ENCODE measurements at regions not wholly inside any gene's neighbourhood (a gene's known extent, or its start where the extent isn't known, plus 50 kb on each side); places are given as distances from the start of the nearest gene placed in this dataset.

GRCh38 chr3:56997041-56997440 is 63.4 kb upstream of the SPATA12 start:
- H3K9me2 ChIP-seq (replicated peaks; ENCODE audit: insufficient read depth, low read length), result no peaks in the 10 kb centered on the region
- no peak overlapping the region for H3K4me3 ChIP-seq (ENCODE audit: insufficient read depth, low read length, poor library complexity, severe bottlenecking)
- H3K9ac ChIP-seq (ENCODE audit: low read length), result no peak overlapping the region
- no peaks in the 10 kb centered on the region for H4K20me1 ChIP-seq (ENCODE audit: low read depth, low read length)
- H3K36me3 ChIP-seq (ENCODE audit: low read length), result no peaks in the 10 kb centered on the region
- no peak overlapping the region for H3K27ac ChIP-seq (ENCODE audit: low read depth, low read length)
- TF ChIP-seq EZH2phosphoT487 (conservative IDR thresholded peaks at IDR 0.05; ENCODE audit: low read length), result no peak
- TF ChIP-seq, protein P1, sequence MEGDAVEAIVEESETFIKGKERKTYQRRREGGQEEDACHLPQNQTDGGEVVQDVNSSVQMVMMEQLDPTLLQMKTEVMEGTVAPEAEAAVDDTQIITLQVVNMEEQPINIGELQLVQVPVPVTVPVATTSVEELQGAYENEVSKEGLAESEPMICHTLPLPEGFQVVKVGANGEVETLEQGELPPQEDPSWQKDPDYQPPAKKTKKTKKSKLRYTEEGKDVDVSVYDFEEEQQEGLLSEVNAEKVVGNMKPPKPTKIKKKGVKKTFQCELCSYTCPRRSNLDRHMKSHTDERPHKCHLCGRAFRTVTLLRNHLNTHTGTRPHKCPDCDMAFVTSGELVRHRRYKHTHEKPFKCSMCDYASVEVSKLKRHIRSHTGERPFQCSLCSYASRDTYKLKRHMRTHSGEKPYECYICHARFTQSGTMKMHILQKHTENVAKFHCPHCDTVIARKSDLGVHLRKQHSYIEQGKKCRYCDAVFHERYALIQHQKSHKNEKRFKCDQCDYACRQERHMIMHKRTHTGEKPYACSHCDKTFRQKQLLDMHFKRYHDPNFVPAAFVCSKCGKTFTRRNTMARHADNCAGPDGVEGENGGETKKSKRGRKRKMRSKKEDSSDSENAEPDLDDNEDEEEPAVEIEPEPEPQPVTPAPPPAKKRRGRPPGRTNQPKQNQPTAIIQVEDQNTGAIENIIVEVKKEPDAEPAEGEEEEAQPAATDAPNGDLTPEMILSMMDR (IDR thresholded peaks at IDR 0.05; ENCODE audit: insufficient read depth, low read length, poor library complexity, severe bottlenecking), result no peak
- no peak overlapping the region for H3K4me2 ChIP-seq (ENCODE audit: low read depth, low read length, poor library complexity, severe bottlenecking)
- no peak overlapping the region for H2AFZ ChIP-seq (ENCODE audit: low read depth, low read length, severe bottlenecking)
- no peaks in the 10 kb centered on the region for H3K79me2 ChIP-seq (ENCODE audit: insufficient read depth, low read length)
- no peaks in the 10 kb centered on the region for H3F3A ChIP-seq (ENCODE audit: insufficient read depth)
- no peaks in the 10 kb centered on the region for H3K9me3 ChIP-seq (ENCODE audit: insufficient read depth, low read length)
- H3K27me3 ChIP-seq (ENCODE audit: low read length), result no peaks in the 10 kb centered on the region

- H3K4me2 ChIP-seq (ENCODE audit: low read depth, low read length, poor library complexity, severe bottlenecking), result no peak overlapping the region
- H3K9me2 ChIP-seq (replicated peaks; ENCODE audit: insufficient read depth, low read length), result no peaks in the 10 kb centered on the region
- no peaks in the 10 kb centered on the region for H3K36me3 ChIP-seq (ENCODE audit: low read length)
- no peaks in the 10 kb centered on the region for H3K27me3 ChIP-seq (ENCODE audit: low read length)
- no peak overlapping the region for H2AFZ ChIP-seq (ENCODE audit: low read depth, low read length, severe bottlenecking)
- TF ChIP-seq EZH2phosphoT487 (conservative IDR thresholded peaks at IDR 0.05; ENCODE audit: low read length), result no peak
- TF ChIP-seq, protein P1 (IDR thresholded peaks at IDR 0.05; ENCODE audit: insufficient read depth, low read length, poor library complexity, severe bottlenecking), result no peak
- H3K9ac ChIP-seq (ENCODE audit: low read length), result no peak overlapping the region
- no peaks in the 10 kb centered on the region for H3F3A ChIP-seq (ENCODE audit: insufficient read depth)
- no peaks in the 10 kb centered on the region for H4K20me1 ChIP-seq (ENCODE audit: low read depth, low read length)
- no peak overlapping the region for H3K27ac ChIP-seq (ENCODE audit: low read depth, low read length)
- H3K9me3 ChIP-seq (ENCODE audit: insufficient read depth, low read length), result no peaks in the 10 kb centered on the region
- H3K79me2 ChIP-seq (ENCODE audit: insufficient read depth, low read length), result no peaks in the 10 kb centered on the region
- no peak overlapping the region for H3K4me3 ChIP-seq (ENCODE audit: insufficient read depth, low read length, poor library complexity, severe bottlenecking)
Observed at GRCh38 chr3:56994391-56994790, 66.1 kb upstream of the SPATA12 start.

- Histone ChIP-seq H3K27me3 (ENCODE audit: low read length) (no peaks in the 10 kb centered on the region), H3K4me3 (ENCODE audit: insufficient read depth, low read length, poor library complexity, severe bottlenecking) (no peak overlapping the region), H3K79me2 (ENCODE audit: insufficient read depth, low read length) (no peaks in the 10 kb centered on the region), H3K27ac (ENCODE audit: low read depth, low read length) (no peak overlapping the region), H3K9me3 (ENCODE audit: insufficient read depth, low read length) (no peaks in the 10 kb centered on the region), H3K9me2 (replicated peaks; ENCODE audit: insufficient read depth, low read length) (no peaks in the 10 kb centered on the region), H3K4me2 (ENCODE audit: low read depth, low read length, poor library complexity, severe bottlenecking) (no peak overlapping the region), H2AFZ (ENCODE audit: low read depth, low read length, severe bottlenecking) (no peak overlapping the region), H3F3A (ENCODE audit: insufficient read depth) (no peaks in the 10 kb centered on the region), H3K9ac (ENCODE audit: low read length) (no peak overlapping the region), H4K20me1 (ENCODE audit: low read depth, low read length) (no peaks in the 10 kb centered on the region), H3K36me3 (ENCODE audit: low read length) (no peaks in the 10 kb centered on the region)
- no peak for TF ChIP-seq EZH2phosphoT487 (conservative IDR thresholded peaks at IDR 0.05; ENCODE audit: low read length)
- TF ChIP-seq, protein P1 (IDR thresholded peaks at IDR 0.05; ENCODE audit: insufficient read depth, low read length, poor library complexity, severe bottlenecking), result no peak
Observed at GRCh38 chr3:56990641-56991015, 69.8 kb upstream of the SPATA12 start.

Measured in SU-DHL-6 (cell line).